ENCODE measurements at regions not wholly inside any gene's neighbourhood (a gene's known extent, or its start where the extent isn't known, plus 50 kb on each side); places are given as distances from the start of the nearest gene placed in this dataset.

GRCh38 chr5:2205596-2206226 is 323.0 kb upstream of the IRX4 start:
- no peaks in the 10 kb centered on the region for H3K9me3 Mint-ChIP-seq
- DNase-seq (ENCODE audit: low spot score) (no peak), ATAC-seq (no peak)
- Histone ChIP-seq H3K27ac (ENCODE audit: low read depth) (no peak overlapping the region), H3K4me3 (no peak overlapping the region), H3K27me3 (ENCODE audit: insufficient read depth) (no peaks in the 10 kb centered on the region), H3K79me2 (replicated peaks; ENCODE audit: insufficient read depth) (no peaks in the 10 kb centered on the region), H2AFZ (no peak overlapping the region; the same call in 1 of the 2 replicates), H3K4me1 (ENCODE audit: insufficient read depth) (no peaks in the 10 kb centered on the region; the same call in 1 of the 2 replicates), H3K4me2 (no peak overlapping the region), H3K9me2 (ENCODE audit: insufficient read depth) (peaks cover 2% of the 10 kb centered on the region; the same call in 1 of the 2 replicates), H3F3A (replicated peaks; ENCODE audit: low read depth) (no peaks in the 10 kb centered on the region), H3K36me3 (ENCODE audit: insufficient read depth) (no peaks in the 10 kb centered on the region), H4K20me1 (replicated peaks; ENCODE audit: insufficient read depth) (no peaks in the 10 kb centered on the region)
- peaks cover 28% of the 10 kb centered on the region for H3K4me1 Mint-ChIP-seq
- H3K4me3 Mint-ChIP-seq: no peak overlapping the region
- TF ChIP-seq NANOG (IDR thresholded peaks at IDR 0.05; ENCODE audit: borderline replicate concordance) (no peak), EZH2 (IDR thresholded peaks at IDR 0.05; ENCODE audit: low read depth, unreplicated experiment) (no peak), CTCF (conservative IDR thresholded peaks at IDR 0.05; ENCODE audit: low read depth in 2 of 2) (no peak), STAT1 (IDR thresholded peaks at IDR 0.05; ENCODE audit: unreplicated experiment) (no peak), JUNB (IDR thresholded peaks at IDR 0.05; ENCODE audit: unreplicated experiment) (no peak), EZH2phosphoT487 (IDR thresholded peaks at IDR 0.05; ENCODE audit: unreplicated experiment) (no peak), POLR2AphosphoS5 (IDR thresholded peaks at IDR 0.05; ENCODE audit: low read depth) (no peak), REST (IDR thresholded peaks at IDR 0.05; ENCODE audit: unreplicated experiment) (no peak), ZNF114 (CRISPR knock-in tag; IDR thresholded peaks at IDR 0.05) (no peak)
- H3K36me3 Mint-ChIP-seq (ENCODE audit: low read depth): no peaks in the 10 kb centered on the region
- H3K27ac Mint-ChIP-seq: no peak overlapping the region
- peaks cover 2% of the 10 kb centered on the region for H3K27me3 Mint-ChIP-seq (ENCODE audit: insufficient read depth, low read depth, poor library complexity)

DNA sequence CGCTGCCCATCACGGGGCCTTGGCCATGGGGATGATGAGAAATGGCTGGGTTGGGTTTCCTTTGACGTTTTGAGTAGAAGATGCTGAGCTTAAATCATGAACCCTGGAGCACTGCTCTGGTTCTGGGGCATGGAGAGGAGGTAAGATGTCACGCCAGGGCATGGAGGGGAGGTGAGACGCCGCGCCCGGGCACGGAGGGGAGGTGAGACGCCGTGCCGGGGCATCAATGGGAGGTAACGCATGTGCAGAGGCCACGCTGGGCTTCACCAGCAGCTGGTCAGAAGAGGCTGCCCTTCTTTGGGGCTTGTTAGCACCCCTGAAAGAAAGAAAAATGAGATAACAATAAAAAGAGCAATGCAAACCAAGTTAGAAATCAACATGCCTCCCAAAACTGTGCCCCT is 322.5 kb upstream of the IRX4 start:
- peaks cover 2% of the 10 kb centered on the region for H3K27me3 Mint-ChIP-seq (ENCODE audit: insufficient read depth, low read depth, poor library complexity)
- no peak overlapping the region for H3K4me3 Mint-ChIP-seq
- Histone ChIP-seq H3K9me2 (ENCODE audit: insufficient read depth) (peaks cover 2% of the 10 kb centered on the region; the same call in 1 of the 2 replicates), H3F3A (replicated peaks; ENCODE audit: low read depth) (no peaks in the 10 kb centered on the region), H3K27me3 (ENCODE audit: insufficient read depth) (no peaks in the 10 kb centered on the region), H4K20me1 (replicated peaks; ENCODE audit: insufficient read depth) (no peaks in the 10 kb centered on the region), H3K4me2 (no peak overlapping the region), H3K79me2 (replicated peaks; ENCODE audit: insufficient read depth) (no peaks in the 10 kb centered on the region), H3K4me1 (ENCODE audit: insufficient read depth) (no peaks in the 10 kb centered on the region; the same call in 1 of the 2 replicates), H3K27ac (ENCODE audit: low read depth) (no peak overlapping the region), H3K4me3 (no peak overlapping the region), H3K36me3 (ENCODE audit: insufficient read depth) (no peaks in the 10 kb centered on the region), H2AFZ (no peak overlapping the region; the same call in 1 of the 2 replicates)
- no peak overlapping the region; the same call in 1 of the 2 replicates for H3K27ac Mint-ChIP-seq
- no peaks in the 10 kb centered on the region for H3K36me3 Mint-ChIP-seq (ENCODE audit: low read depth)
- no peak for DNase-seq (ENCODE audit: low spot score)
- no peaks in the 10 kb centered on the region for H3K9me3 Mint-ChIP-seq
- ATAC-seq: no peak
- peaks cover 28% of the 10 kb centered on the region for H3K4me1 Mint-ChIP-seq
- TF ChIP-seq ZNF331 (CRISPR knock-in tag; IDR thresholded peaks at IDR 0.05; ENCODE audit: low read depth) (no peak), CTCF (conservative IDR thresholded peaks at IDR 0.05; ENCODE audit: low read depth in 2 of 2) (no peak), ZNF114 (CRISPR knock-in tag; IDR thresholded peaks at IDR 0.05) (no peak), ETS1 (IDR thresholded peaks at IDR 0.05) (no peak), STAT1 (IDR thresholded peaks at IDR 0.05; ENCODE audit: unreplicated experiment) (no peak), NANOG (IDR thresholded peaks at IDR 0.05; ENCODE audit: borderline replicate concordance) (no peak)

All from GM23338 (cell line).